HEK293 (cell line): ENCODE measurements at regions not wholly inside any gene's neighbourhood (a gene's known extent, or its start where the extent isn't known, plus 50 kb on each side); places are given as distances from the start of the nearest gene placed in this dataset.
"Not testable (repeated sequence)": the region's sequence is repeated elsewhere in the genome, so short reads cannot be mapped to it uniquely, and the experiment has no call there.

ENCODE experiments used
- BCL11A ChIP-seq: fragments of 450-650 bp; formaldehyde crosslinking; IDR thresholded peaks from 2 replicates; pipeline ENCODE4 v1.5.1; 2016; ENCODE audit warnings: low read depth, missing biosample characterization, missing genetic modification characterization
- SP7 ChIP-seq: fragments of 450-650 bp; formaldehyde crosslinking; IDR thresholded peaks from 2 replicates; pipeline ENCODE4 v1.5.1; 2016; ENCODE audit warnings: missing biosample characterization, missing genetic modification characterization
- YY1 ChIP-seq: fragments of 450-650 bp; formaldehyde crosslinking; IDR thresholded peaks from 2 replicates; pipeline ENCODE4 v1.5.1; 2018; ENCODE audit warnings: missing biosample characterization, missing genetic modification characterization
- ZBTB7A ChIP-seq: fragments of 450-650 bp; formaldehyde crosslinking; IDR thresholded peaks from 2 replicates; pipeline ENCODE4 v1.5.1; 2016; ENCODE audit warnings: low read depth, missing biosample characterization, missing genetic modification characterization
- ZBTB8A ChIP-seq: fragments of 450-650 bp; formaldehyde crosslinking; IDR thresholded peaks from 2 replicates; pipeline ENCODE4 v1.5.1; 2016; ENCODE audit warnings: missing biosample characterization, missing genetic modification characterization
- ZFP41 ChIP-seq: fragments of 450-650 bp; formaldehyde crosslinking; IDR thresholded peaks from 2 replicates; pipeline ENCODE4 v1.5.1; 2016; ENCODE audit warnings: missing biosample characterization, missing genetic modification characterization, borderline replicate concordance
- ZNF133 ChIP-seq: fragments of 450-650 bp; formaldehyde crosslinking; IDR thresholded peaks from 2 replicates; pipeline ENCODE4 v1.5.1; 2016; ENCODE audit warnings: missing biosample characterization, missing genetic modification characterization
- ZNF140 ChIP-seq: fragments of 450-650 bp; formaldehyde crosslinking; IDR thresholded peaks from 2 replicates; pipeline ENCODE4 v1.5.1; 2016; ENCODE audit warnings: missing biosample characterization, missing genetic modification characterization
- ZNF518A ChIP-seq: fragments of 450-650 bp; formaldehyde crosslinking; conservative IDR thresholded peaks from 2 replicates; pipeline ENCODE4 v1.5.1; 2016; ENCODE audit warnings: low read depth, missing biosample characterization, missing genetic modification characterization
- ZNF704 ChIP-seq: fragments of 450-650 bp; formaldehyde crosslinking; IDR thresholded peaks from 2 replicates; pipeline ENCODE4 v1.5.1; 2016; ENCODE audit warnings: missing biosample characterization, missing genetic modification characterization
- ZNF707 ChIP-seq: fragments of 450-650 bp; formaldehyde crosslinking; IDR thresholded peaks from 2 replicates; pipeline ENCODE4 v1.5.1; 2016; ENCODE audit warnings: missing biosample characterization, missing genetic modification characterization
- ZSCAN30 ChIP-seq: fragments of 450-650 bp; IDR thresholded peaks from 2 replicates; pipeline ENCODE4 v1.5.1; 2018; ENCODE audit warnings: missing biosample characterization, mild to moderate bottlenecking, missing genetic modification characterization, moderate library complexity
- TF ChIP-seq, protein P1 (sequence below): fragments of 450-650 bp; formaldehyde crosslinking; IDR thresholded peaks from 2 replicates; pipeline ENCODE4 v1.5.1; 2016; ENCODE audit warnings: missing biosample characterization, missing genetic modification characterization

GRCh38 chr6:57898850-57899249 is 581.4 kb downstream of the PRIM2 start:
- not testable (repeated sequence) for TF ChIP-seq ZFP41 (tag by site-specific recombination); ZNF140 (tag by site-specific recombination); ZNF707 (tag by site-specific recombination); BCL11A; ZNF133 (tag by site-specific recombination); ZSCAN30 (tag by site-specific recombination); YY1; SP7 (tag by site-specific recombination); ZBTB8A; ZBTB7A (tag by site-specific recombination); ZNF518A (tag by site-specific recombination); ZNF704
- TF ChIP-seq, protein P1, sequence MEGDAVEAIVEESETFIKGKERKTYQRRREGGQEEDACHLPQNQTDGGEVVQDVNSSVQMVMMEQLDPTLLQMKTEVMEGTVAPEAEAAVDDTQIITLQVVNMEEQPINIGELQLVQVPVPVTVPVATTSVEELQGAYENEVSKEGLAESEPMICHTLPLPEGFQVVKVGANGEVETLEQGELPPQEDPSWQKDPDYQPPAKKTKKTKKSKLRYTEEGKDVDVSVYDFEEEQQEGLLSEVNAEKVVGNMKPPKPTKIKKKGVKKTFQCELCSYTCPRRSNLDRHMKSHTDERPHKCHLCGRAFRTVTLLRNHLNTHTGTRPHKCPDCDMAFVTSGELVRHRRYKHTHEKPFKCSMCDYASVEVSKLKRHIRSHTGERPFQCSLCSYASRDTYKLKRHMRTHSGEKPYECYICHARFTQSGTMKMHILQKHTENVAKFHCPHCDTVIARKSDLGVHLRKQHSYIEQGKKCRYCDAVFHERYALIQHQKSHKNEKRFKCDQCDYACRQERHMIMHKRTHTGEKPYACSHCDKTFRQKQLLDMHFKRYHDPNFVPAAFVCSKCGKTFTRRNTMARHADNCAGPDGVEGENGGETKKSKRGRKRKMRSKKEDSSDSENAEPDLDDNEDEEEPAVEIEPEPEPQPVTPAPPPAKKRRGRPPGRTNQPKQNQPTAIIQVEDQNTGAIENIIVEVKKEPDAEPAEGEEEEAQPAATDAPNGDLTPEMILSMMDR (tag by site-specific recombination), result not testable (repeated sequence)
